H1 (cell line): ENCODE measurements at regions not wholly inside any gene's neighbourhood (a gene's known extent, or its start where the extent isn't known, plus 50 kb on each side); places are given as distances from the start of the nearest gene placed in this dataset.
A peak's percentile ranks its signal among the peaks of the same experiment; 100 is the strongest.

Experiments
- CTCF ChIA-PET: fragments of 300-600 bp; sonication (Branson Sonifier 250); formaldehyde crosslinking; loops from one replicate; lab custom pipeline; 2021; ENCODE audit not compliant: partially characterized antibody; lab: Charles Lee
- POLR2A ChIA-PET: fragments of 300-600 bp; sonication (Branson Sonifier 250); formaldehyde crosslinking; loops from one replicate; lab custom pipeline; 2021; ENCODE audit warnings: inconsistent platforms; ENCODE audit not compliant: partially characterized antibody; lab: Charles Lee
- DNase-seq, 2 experiments: peaks; one replicate each; pipeline versions ENCODE4 v3.0.0 to v3.0.0-alpha.2; 2010 to 2022; ENCODE audit warnings: low spot score in 2 of 2, low read depth in 1 of 2, mixed read lengths in 1 of 2
- FAIRE-seq: peaks from 2 replicates; lab custom pipeline; 2011; peaks lifted over from hg19 to GRCh38; lab: Jason Lieb, UNC
- H2AFZ ChIP-seq: 2 replicates; pipeline ENCODE4 v1.8.1; 2012; ENCODE audit warnings: low read length, inconsistent platforms
- H2AK5ac ChIP-seq: 2 replicates; pipeline ENCODE4 v1.6.1; 2013; ENCODE audit warnings: low read depth, low read length
- H2BK120ac ChIP-seq: replicated peaks from 2 replicates; pipeline ENCODE3; 2013; ENCODE audit warnings: low read depth, low read length, inconsistent platforms
- H2BK12ac ChIP-seq: 2 replicates; pipeline ENCODE4 v1.6.1; 2013; ENCODE audit warnings: low read depth, low read length
- H2BK15ac ChIP-seq: 2 replicates; pipeline ENCODE4 v1.6.1; 2013; ENCODE audit warnings: low read length
- H2BK20ac ChIP-seq: 2 replicates; pipeline ENCODE4 v1.6.1; 2013; ENCODE audit warnings: low read length
- H2BK5ac ChIP-seq: 2 replicates; pipeline ENCODE4 v1.6.1; 2013; ENCODE audit warnings: low read depth, low read length
- H3K14ac ChIP-seq: 2 replicates; pipeline ENCODE4 v1.6.1; 2013; ENCODE audit warnings: inconsistent platforms; ENCODE audit not compliant: insufficient read length
- H3K18ac ChIP-seq: 2 replicates; pipeline ENCODE4 v1.6.1; 2013; ENCODE audit warnings: low read length; ENCODE audit errors: extremely low read depth
- H3K23ac ChIP-seq: 2 replicates; pipeline ENCODE4 v1.6.1; 2013; ENCODE audit warnings: inconsistent platforms; ENCODE audit not compliant: insufficient read length
- H3K23me2 ChIP-seq: 2 replicates; pipeline ENCODE4 v1.6.1; 2013; ENCODE audit warnings: low read depth, low read length
- H3K27ac ChIP-seq: 2 replicates; pipeline ENCODE4 v1.6.1; 2011; ENCODE audit warnings: low read depth, low read length, inconsistent platforms
- H3K27me3 ChIP-seq, 4 experiments: replicated peaks in 1 of 4; 1 replicate in 1 of 4; 2 replicates in 3 of 4; pipeline versions ENCODE4 v1.6.1 to v1.8.1; 2011 to 2013; ENCODE audit warnings: low read length in 3 of 4, mild to moderate bottlenecking in 3 of 4, inconsistent platforms in 2 of 4, mixed read lengths in 2 of 4, moderate library complexity in 1 of 4; ENCODE audit not compliant: control insufficient read depth in 3 of 4, insufficient read depth in 3 of 4; ENCODE audit errors: extremely low read depth in 1 of 4
- H3K36me3 ChIP-seq, 4 experiments: 2 replicates each; pipeline versions ENCODE4 v1.6.1 to v1.8.1; 2011 to 2013; ENCODE audit warnings: mild to moderate bottlenecking in 4 of 4, low read length in 3 of 4, moderate library complexity in 2 of 4, control low read depth in 1 of 4, inconsistent platforms in 1 of 4; ENCODE audit not compliant: insufficient read depth in 4 of 4, control insufficient read depth in 2 of 4
- H3K4ac ChIP-seq: replicated peaks from 2 replicates; pipeline ENCODE3; 2013; ENCODE audit warnings: low read length, low read depth, mixed read lengths, inconsistent platforms; ENCODE audit not compliant: insufficient read length
- H3K4me1 ChIP-seq, 4 experiments: replicated peaks in 1 of 4; 1 replicate in 1 of 4; 2 replicates in 3 of 4; pipeline versions ENCODE4 v1.6.1 to v1.8.1; 2011 to 2013; ENCODE audit warnings: low read length in 3 of 4, inconsistent platforms in 2 of 4, mixed read lengths in 1 of 4; ENCODE audit not compliant: insufficient read depth in 4 of 4, control insufficient read depth in 3 of 4
- H3K4me2 ChIP-seq, 2 experiments: 2 replicates each; pipeline versions ENCODE4 v1.6.1 to v1.8.1; 2011 to 2013; ENCODE audit warnings: low read depth in 2 of 2, low read length in 2 of 2, control low read depth in 1 of 2, inconsistent platforms in 1 of 2, mild to moderate bottlenecking in 1 of 2; ENCODE audit not compliant: insufficient read depth in 1 of 2
- H3K4me3 ChIP-seq, 4 experiments: fragments of 200-600, 300-600 bp in 1 of 4; sonication (generic), shearing (Covaris generic), sonication (Bioruptor Twin) in 1 of 4; 2 replicates each; pipeline versions ENCODE4 v1.5.1 to v1.8.1; 2011 to 2016; ENCODE audit warnings: low read length in 4 of 4, low read depth in 3 of 4, control low read depth in 2 of 4, inconsistent platforms in 2 of 4, mild to moderate bottlenecking in 2 of 4, mixed read lengths in 1 of 4, moderate library complexity in 1 of 4; ENCODE audit not compliant: insufficient read depth in 2 of 4; ENCODE audit errors: extremely low read depth in 1 of 4
- H3K56ac ChIP-seq: replicated peaks from 2 replicates; pipeline ENCODE3; 2013; ENCODE audit warnings: low read depth, mild to moderate bottlenecking, mixed read lengths, low read length, inconsistent platforms; ENCODE audit not compliant: insufficient read length
- H3K79me1 ChIP-seq: 2 replicates; pipeline ENCODE4 v1.6.1; 2013; ENCODE audit warnings: low read depth, low read length, control low read depth
- H3K79me2 ChIP-seq, 2 experiments: 2 replicates each; pipeline versions ENCODE4 v1.6.1 to v1.8.1; 2012 to 2013; ENCODE audit warnings: low read length in 2 of 2, mild to moderate bottlenecking in 2 of 2, inconsistent platforms in 1 of 2; ENCODE audit not compliant: insufficient read depth in 2 of 2, control insufficient read depth in 1 of 2
- H3K9ac ChIP-seq, 4 experiments: replicated peaks in 1 of 4; 1 replicate in 1 of 4; 2 replicates in 3 of 4; pipeline versions ENCODE4 v1.6.1 to v1.8.1; 2011 to 2013; ENCODE audit warnings: low read depth in 3 of 4, low read length in 3 of 4, control low read depth in 2 of 4, mild to moderate bottlenecking in 2 of 4, moderate library complexity in 2 of 4, inconsistent platforms in 1 of 4; ENCODE audit errors: extremely low read depth in 1 of 4
- H3K9me3 ChIP-seq, 2 experiments: 2 replicates each; pipeline versions ENCODE4 v1.6.1 to v1.8.1; 2012 to 2013; ENCODE audit warnings: mild to moderate bottlenecking in 2 of 2, moderate library complexity in 2 of 2, control low read depth in 1 of 2, inconsistent platforms in 1 of 2, low read depth in 1 of 2, low read length in 1 of 2, mixed read lengths in 1 of 2; ENCODE audit not compliant: insufficient read depth in 2 of 2
- H4K20me1 ChIP-seq, 2 experiments: replicated peaks in 1 of 2; 2 replicates each; pipeline versions ENCODE3 to v1.8.1; 2011 to 2013; ENCODE audit warnings: inconsistent platforms in 2 of 2, low read length in 2 of 2, mild to moderate bottlenecking in 1 of 2; ENCODE audit not compliant: insufficient read depth in 2 of 2, control insufficient read depth in 1 of 2
- H4K5ac ChIP-seq: 2 replicates; pipeline ENCODE4 v1.6.1; 2013; ENCODE audit warnings: low read length, low read depth, mixed read lengths, inconsistent platforms; ENCODE audit not compliant: insufficient read length
- H4K8ac ChIP-seq: 2 replicates; pipeline ENCODE4 v1.8.0; 2013; ENCODE audit warnings: mild to moderate bottlenecking, moderate library complexity, low read length, inconsistent platforms; ENCODE audit not compliant: insufficient read depth; ENCODE audit errors: extremely low read depth
- H4K91ac ChIP-seq: replicated peaks from 2 replicates; pipeline ENCODE3; 2013; ENCODE audit warnings: low read length, mixed read lengths, inconsistent platforms; ENCODE audit not compliant: insufficient read length
- CHD1 ChIP-seq: IDR thresholded peaks from 2 replicates; pipeline ENCODE4 v1.6.1; 2012; ENCODE audit warnings: low read depth, low read length, improper control_type of control experiment
- CHD2 ChIP-seq: IDR thresholded peaks from 2 replicates; pipeline ENCODE4 v1.6.1; 2012; ENCODE audit warnings: low read length, improper control_type of control experiment
- JUN ChIP-seq: IDR thresholded peaks from 2 replicates; pipeline ENCODE4 v1.6.1; 2011; ENCODE audit warnings: low read depth, mild to moderate bottlenecking, improper control_type of control experiment, low read length
- JUND ChIP-seq: IDR thresholded peaks from 2 replicates; pipeline ENCODE4 v1.6.1; 2011; ENCODE audit warnings: mild to moderate bottlenecking, improper control_type of control experiment, low read length
- KDM1A ChIP-seq: fragments of 200-600, 300-600 bp; sonication (generic); IDR thresholded peaks from 2 replicates; pipeline ENCODE4 v1.7.1; 2016; ENCODE audit warnings: mild to moderate bottlenecking, low read length, borderline replicate concordance
- KDM4A ChIP-seq: IDR thresholded peaks from one replicate; pipeline ENCODE4 v1.7.1; 2012; ENCODE audit warnings: low read depth, mild to moderate bottlenecking, moderate library complexity, low read length, inconsistent platforms; ENCODE audit not compliant: severe bottlenecking
- RBBP5 ChIP-seq: IDR thresholded peaks from 2 replicates; pipeline ENCODE4 v1.7.1; 2012; ENCODE audit warnings: low read depth, mild to moderate bottlenecking, inconsistent platforms, low read length, moderate library complexity, borderline replicate concordance
- RFX5 ChIP-seq: IDR thresholded peaks from 2 replicates; pipeline ENCODE4 v1.6.1; 2011; ENCODE audit warnings: low read depth, low read length, improper control_type of control experiment, borderline replicate concordance
- SAP30 ChIP-seq: fragments of 300-600 bp; sonication (generic); IDR thresholded peaks from 2 replicates; pipeline ENCODE4 v1.7.1; 2012; ENCODE audit warnings: low read length, moderate library complexity, mild to moderate bottlenecking, inconsistent platforms; ENCODE audit not compliant: insufficient read depth, insufficient replicate concordance
- SP4 ChIP-seq: IDR thresholded peaks from 2 replicates; pipeline ENCODE4 v1.6.1; 2012; ENCODE audit warnings: low read length, inconsistent platforms
- ZNF274 ChIP-seq: IDR thresholded peaks from 2 replicates; pipeline ENCODE4 v1.7.0; 2012; ENCODE audit warnings: low read length, borderline replicate concordance; ENCODE audit errors: extremely low read depth
- whole genome bisulfite sequencing, 2 experiments: shearing (Covaris generic) in 1 of 2; methylation state at CpG; one replicate each; pipeline versions ENCODE4 v1.1.6 to v1.1.7; 2013 to 2015; ENCODE audit warnings: low lambda C conversion rate in 2 of 2, mixed read lengths in 2 of 2, inconsistent platforms in 1 of 2, low coverage in 1 of 2, missing lambda C conversion rate in 1 of 2; ENCODE audit not compliant: insufficient replicate concordance in 2 of 2, insufficient coverage in 1 of 2, insufficient read length in 1 of 2; ENCODE audit errors: extremely low coverage in 1 of 2, missing lambda C conversion rate in 1 of 2; 5-methylcytosine and 5-hydroxymethylcytosine counted together
- TF ChIP-seq, protein P1 (sequence below): IDR thresholded peaks from 2 replicates; pipeline ENCODE4 v1.6.1; 2012; ENCODE audit warnings: inconsistent platforms

DNA sequence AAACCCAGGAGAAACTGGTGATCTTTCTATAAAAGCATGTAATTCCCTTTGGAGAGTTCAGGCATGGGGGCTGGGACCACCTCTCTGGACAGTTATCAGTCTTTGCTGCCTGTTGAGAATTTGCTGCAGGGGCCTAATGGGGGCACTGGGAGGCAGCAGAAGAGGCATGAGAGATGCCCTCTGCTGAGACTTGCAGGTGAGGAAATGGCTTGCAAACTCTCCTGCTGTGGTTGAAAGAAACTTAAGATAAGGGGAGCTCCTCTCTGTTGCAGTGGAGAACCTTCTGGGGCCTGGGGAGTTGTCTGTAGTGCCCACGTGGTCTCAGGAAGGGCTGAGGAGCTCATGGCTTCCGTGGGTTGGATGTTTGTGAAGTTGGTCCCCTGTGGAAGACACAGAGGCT, 301.1 kb upstream of the FOXF1 start:
- Histone ChIP-seq H3K79me2 (no peaks in the 10 kb centered on the region), H3K36me3 (no peaks in the 10 kb centered on the region), H3K27me3 (no peaks in the 10 kb centered on the region), H2AFZ (no peak overlapping the region), H4K8ac (no peak overlapping the region), H3K9me3 (peaks cover 0 to 3% of the 10 kb centered on the region in 2 experiments; a peak in 1 of 4 replicates), H3K14ac (no peak overlapping the region), H3K4me2 (no peak overlapping the region), H3K18ac (no peak overlapping the region), H3K4me3 (no peak overlapping the region), H2BK5ac (no peak overlapping the region), H2BK15ac (peak overlapping the region; percentile 29; the same call in 1 of the 2 replicates), H4K20me1 (no peaks in the 10 kb centered on the region), H3K4ac (no peak overlapping the region), H3K79me1 (no peaks in the 10 kb centered on the region; the same call in none of the 2 replicates), H3K27ac (no peak overlapping the region), H4K5ac (no peak overlapping the region), H3K56ac (no peak overlapping the region), H3K23ac (no peak overlapping the region), H2BK20ac (no peak overlapping the region), H2BK12ac (no peak overlapping the region), H3K4me1 (no peaks in the 10 kb centered on the region), H3K9ac (no peak overlapping the region), H2BK120ac (no peak overlapping the region), H2AK5ac (no peak overlapping the region), H4K91ac (no peak overlapping the region), H3K23me2 (no peaks in the 10 kb centered on the region)
- ChIA-PET CTCF (interaction anchor here (0.9 to 1.2 kb wide), 3 partner anchors 14 to 309 kb away, joined by 3 to 4 read pairs (median 4); no protein-coding TSS in a partner anchor), POLR2A (no interaction called here)
- TF ChIP-seq ZNF274: no peak
- no peak for TF ChIP-seq RBBP5
- no peak for TF ChIP-seq JUN
- no peak for TF ChIP-seq SP4
- no peak for TF ChIP-seq JUND
- TF ChIP-seq, protein P1, sequence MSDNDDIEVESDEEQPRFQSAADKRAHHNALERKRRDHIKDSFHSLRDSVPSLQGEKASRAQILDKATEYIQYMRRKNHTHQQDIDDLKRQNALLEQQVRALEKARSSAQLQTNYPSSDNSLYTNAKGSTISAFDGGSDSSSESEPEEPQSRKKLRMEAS: no peak
- no peak for TF ChIP-seq KDM1A
- TF ChIP-seq RFX5: no peak
- no peak for TF ChIP-seq CHD1
- TF ChIP-seq KDM4A: no peak
- no peak for TF ChIP-seq CHD2
- TF ChIP-seq SAP30: no peak
- no peak for DNase-seq
- no peak for FAIRE-seq
- WGBS, 2 experiments: 92% methylated on average over 2 of the region's 2 CpGs; no CpG with 5 or more reads in 1 of the 2 experiments
